ENCODE measurements at regions not wholly inside any gene's neighbourhood (a gene's known extent, or its start where the extent isn't known, plus 50 kb on each side); places are given as distances from the start of the nearest gene placed in this dataset.
A peak's percentile ranks its signal among the peaks of the same experiment; 100 is the strongest.

GRCh38 chrX:143171703-143172102 lies 146.0 kb downstream of the SPANXN4 start:
- no peak for DNase-seq (ENCODE audit: low spot score)

GRCh38 chrX:143165778-143166177 lies 140.1 kb downstream of the SPANXN4 start:
- DNase-seq (ENCODE audit: low spot score): no peak

- DNase-seq (ENCODE audit: low spot score): no peak
These were observed 114.0 kb downstream of the SPANXN4 start for GRCh38 chrX:143139681-143140080.

- DNase-seq (ENCODE audit: low spot score): no peak
These were observed 95.7 kb downstream of the SPANXN4 start for GRCh38 chrX:143121477-143121876.

- no peak for DNase-seq (ENCODE audit: low spot score)
These were observed 89.7 kb downstream of the SPANXN4 start for GRCh38 chrX:143115466-143115865.

- no peak for DNase-seq (ENCODE audit: low spot score)
These were observed 70.1 kb downstream of the SPANXN4 start for GRCh38 chrX:143095816-143096215.

GRCh38 chrX:143095321-143095720 lies 69.6 kb downstream of the SPANXN4 start:
- no peak for DNase-seq (ENCODE audit: low spot score)

GRCh38 chrX:143094417-143095023 lies 68.8 kb downstream of the SPANXN4 start:
- DNase-seq (ENCODE audit: low spot score): peak; percentile 1

All from H4 (cell line).